Glutamatergic neuron (in vitro differentiated cells): ENCODE measurements at regions not wholly inside any gene's neighbourhood (a gene's known extent, or its start where the extent isn't known, plus 50 kb on each side); places are given as distances from the start of the nearest gene placed in this dataset.
"Not testable (repeated sequence)": the region's sequence is repeated elsewhere in the genome, so short reads cannot be mapped to it uniquely, and the experiment has no call there.

Source experiments
- DNase-seq: peaks from one replicate; pipeline ENCODE4 v3.0.0; 2022
- H3K27ac Mint-ChIP-seq: one replicate; pipeline ENCODE4 v1.8.0; 2020; ENCODE audit warnings: mild to moderate bottlenecking, mixed read lengths, inconsistent platforms; ENCODE audit not compliant: unreplicated experiment
- H3K27me3 Mint-ChIP-seq: one replicate; pipeline ENCODE4 v1.8.0; 2020; ENCODE audit warnings: mild to moderate bottlenecking, moderate library complexity, mixed read lengths, inconsistent platforms; ENCODE audit not compliant: unreplicated experiment
- H3K36me3 Mint-ChIP-seq: one replicate; pipeline ENCODE4 v1.8.0; 2020; ENCODE audit warnings: mild to moderate bottlenecking, mixed read lengths, inconsistent platforms; ENCODE audit not compliant: unreplicated experiment
- H3K4me1 Mint-ChIP-seq: one replicate; pipeline ENCODE4 v1.8.0; 2020; ENCODE audit warnings: mild to moderate bottlenecking, low read depth, mixed read lengths, inconsistent platforms; ENCODE audit not compliant: unreplicated experiment
- H3K4me3 Mint-ChIP-seq: one replicate; pipeline ENCODE4 v1.8.0; 2020; ENCODE audit warnings: mild to moderate bottlenecking, mixed read lengths, inconsistent platforms; ENCODE audit not compliant: unreplicated experiment
- H3K9me3 Mint-ChIP-seq: one replicate; pipeline ENCODE4 v1.8.0; 2020; ENCODE audit warnings: mild to moderate bottlenecking, moderate library complexity, mixed read lengths, inconsistent platforms; ENCODE audit not compliant: unreplicated experiment
- TF ChIP-seq, protein P1 (sequence below): fragments of 200-600 bp; sonication (generic); IDR thresholded peaks from one replicate; pipeline ENCODE4 v1.5.0; 2021; ENCODE audit not compliant: partially characterized antibody, unreplicated experiment

DNA sequence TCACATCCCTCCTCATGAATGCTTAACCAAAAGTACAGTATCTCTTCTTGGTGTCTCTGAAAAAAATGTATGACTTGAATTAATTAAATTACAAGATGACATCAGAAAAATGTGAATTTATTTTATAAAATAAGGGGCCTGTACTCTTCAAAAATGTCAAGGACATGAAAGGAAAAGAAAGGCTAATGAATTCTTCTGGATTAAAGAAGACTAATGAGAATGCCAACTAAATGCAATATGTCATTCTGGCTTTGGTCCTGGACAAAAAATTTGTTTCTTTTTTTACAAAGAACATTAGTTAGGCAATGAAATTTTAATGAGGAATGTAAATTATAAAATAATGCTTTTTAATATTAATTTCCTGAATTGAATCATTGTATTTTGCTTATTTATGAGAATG lies 1125.7 kb downstream of the DNAJB9 start:
- no peak overlapping the region for H3K27ac Mint-ChIP-seq
- TF ChIP-seq, protein P1, sequence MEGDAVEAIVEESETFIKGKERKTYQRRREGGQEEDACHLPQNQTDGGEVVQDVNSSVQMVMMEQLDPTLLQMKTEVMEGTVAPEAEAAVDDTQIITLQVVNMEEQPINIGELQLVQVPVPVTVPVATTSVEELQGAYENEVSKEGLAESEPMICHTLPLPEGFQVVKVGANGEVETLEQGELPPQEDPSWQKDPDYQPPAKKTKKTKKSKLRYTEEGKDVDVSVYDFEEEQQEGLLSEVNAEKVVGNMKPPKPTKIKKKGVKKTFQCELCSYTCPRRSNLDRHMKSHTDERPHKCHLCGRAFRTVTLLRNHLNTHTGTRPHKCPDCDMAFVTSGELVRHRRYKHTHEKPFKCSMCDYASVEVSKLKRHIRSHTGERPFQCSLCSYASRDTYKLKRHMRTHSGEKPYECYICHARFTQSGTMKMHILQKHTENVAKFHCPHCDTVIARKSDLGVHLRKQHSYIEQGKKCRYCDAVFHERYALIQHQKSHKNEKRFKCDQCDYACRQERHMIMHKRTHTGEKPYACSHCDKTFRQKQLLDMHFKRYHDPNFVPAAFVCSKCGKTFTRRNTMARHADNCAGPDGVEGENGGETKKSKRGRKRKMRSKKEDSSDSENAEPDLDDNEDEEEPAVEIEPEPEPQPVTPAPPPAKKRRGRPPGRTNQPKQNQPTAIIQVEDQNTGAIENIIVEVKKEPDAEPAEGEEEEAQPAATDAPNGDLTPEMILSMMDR, result no peak
- H3K36me3 Mint-ChIP-seq, result peaks cover 4% of the 10 kb centered on the region
- H3K9me3 Mint-ChIP-seq, result peaks cover 7% of the 10 kb centered on the region
- H3K4me3 Mint-ChIP-seq, result no peak overlapping the region
- no peaks in the 10 kb centered on the region for H3K27me3 Mint-ChIP-seq
- DNase-seq, result no peak
- H3K4me1 Mint-ChIP-seq, result no peaks in the 10 kb centered on the region

- Mint-ChIP-seq H3K9me3 (peaks cover 5% of the 10 kb centered on the region), H3K36me3 (peaks cover 4% of the 10 kb centered on the region), H3K4me3 (no peak overlapping the region), H3K4me1 (no peaks in the 10 kb centered on the region), H3K27me3 (no peaks in the 10 kb centered on the region), H3K27ac (no peak overlapping the region)
- no peak for DNase-seq
- TF ChIP-seq, protein P1, result no peak
These were observed 1127.0 kb downstream of the DNAJB9 start for GRCh38 chr7:109696723-109697122.

DNA sequence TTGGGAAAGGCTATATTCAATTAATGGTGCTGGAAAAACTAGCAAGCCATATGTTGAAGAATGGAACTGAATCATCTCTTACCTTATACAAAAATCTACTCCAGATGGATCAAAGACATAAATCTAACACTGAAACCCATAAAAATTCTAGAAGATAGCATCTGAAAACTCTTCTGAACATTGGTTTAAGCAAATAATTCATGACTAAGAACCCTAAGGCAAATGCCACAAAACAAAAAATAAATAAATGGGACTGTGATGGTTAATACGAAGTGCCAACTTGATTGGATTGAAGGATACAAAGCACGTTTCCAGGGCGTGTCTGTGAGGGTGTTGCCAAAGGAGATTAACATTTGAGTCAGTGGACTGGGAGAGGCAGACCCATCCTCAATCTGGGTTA lies 1130.0 kb downstream of the DNAJB9 start:
- H3K4me1 Mint-ChIP-seq, result peaks cover 2% of the 10 kb centered on the region
- H3K27me3 Mint-ChIP-seq, result no peaks in the 10 kb centered on the region
- no peak for DNase-seq
- no peak overlapping the region for H3K4me3 Mint-ChIP-seq
- H3K9me3 Mint-ChIP-seq, result no peaks in the 10 kb centered on the region
- H3K36me3 Mint-ChIP-seq, result no peaks in the 10 kb centered on the region
- TF ChIP-seq, protein P1, result no peak
- H3K27ac Mint-ChIP-seq, result no peak overlapping the region

DNA sequence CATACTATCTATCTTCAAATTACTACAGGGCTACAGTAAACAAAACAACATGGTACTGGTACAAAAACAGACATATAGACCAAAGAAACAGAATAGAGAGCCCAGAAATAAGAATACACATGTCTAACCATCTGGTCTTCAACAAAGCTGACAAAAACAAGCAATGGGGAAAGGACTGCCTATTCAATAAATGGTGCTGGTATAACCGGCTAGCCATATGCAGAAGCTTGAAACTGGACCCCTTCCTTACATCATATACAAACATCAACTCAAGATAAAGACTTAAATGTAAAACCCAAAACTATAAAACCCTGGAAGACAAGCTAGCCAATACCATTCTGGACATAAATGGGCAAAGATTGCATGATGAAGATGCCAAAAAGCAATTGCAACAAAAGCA lies 1143.7 kb downstream of the DNAJB9 start:
- H3K4me3 Mint-ChIP-seq, result no peak overlapping the region
- TF ChIP-seq, protein P1, result no peak
- peaks cover 8% of the 10 kb centered on the region for H3K4me1 Mint-ChIP-seq
- H3K36me3 Mint-ChIP-seq, result no peaks in the 10 kb centered on the region
- peaks cover 3% of the 10 kb centered on the region for H3K27me3 Mint-ChIP-seq
- peak overlapping the region; percentile 67 for H3K27ac Mint-ChIP-seq
- no peak for DNase-seq
- peaks cover 7% of the 10 kb centered on the region for H3K9me3 Mint-ChIP-seq

DNA sequence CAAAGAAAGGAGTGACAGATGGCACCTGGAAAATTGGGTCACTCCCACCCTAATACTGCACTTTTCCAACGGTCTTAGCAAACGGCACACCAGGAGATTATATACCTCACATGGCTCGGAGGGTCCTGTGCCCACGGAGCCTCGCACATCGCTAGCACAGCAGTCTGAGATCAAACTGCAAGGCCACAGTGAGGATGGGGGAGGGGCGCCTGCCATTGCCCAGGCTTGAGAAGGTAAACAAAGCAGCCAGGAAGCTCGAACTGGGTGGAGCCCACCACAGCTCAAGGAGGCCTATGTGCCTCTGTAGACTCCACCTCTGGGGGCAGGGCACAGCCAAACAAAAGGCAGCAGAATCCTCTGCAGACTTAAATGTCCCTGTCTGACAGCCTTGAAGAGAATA lies 1149.7 kb downstream of the DNAJB9 start:
- not testable (repeated sequence) for DNase-seq, H3K27ac Mint-ChIP-seq, H3K9me3 Mint-ChIP-seq, H3K4me1 Mint-ChIP-seq, H3K27me3 Mint-ChIP-seq, H3K36me3 Mint-ChIP-seq, H3K4me3 Mint-ChIP-seq

DNA sequence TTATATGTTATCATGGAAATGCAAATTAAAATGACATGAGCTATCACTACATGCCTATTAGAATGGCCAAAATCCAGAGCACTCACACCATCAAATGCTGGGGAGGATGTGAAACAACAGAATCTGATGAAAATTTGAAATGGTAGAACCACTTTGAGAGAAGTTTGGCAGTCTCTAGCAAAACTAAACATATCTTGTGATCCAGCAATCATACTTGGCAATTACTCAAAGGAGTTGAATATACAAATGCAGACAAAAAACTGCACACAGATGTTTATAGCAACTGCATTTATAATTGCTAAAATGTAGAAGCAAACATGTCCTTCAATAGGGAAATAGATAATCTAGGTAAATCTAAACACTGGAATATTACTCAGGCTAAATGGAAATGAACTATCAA lies 1164.9 kb downstream of the DNAJB9 start:
- Mint-ChIP-seq H3K4me3 (no peak overlapping the region), H3K4me1 (no peaks in the 10 kb centered on the region), H3K36me3 (peaks cover 8% of the 10 kb centered on the region), H3K27ac (no peak overlapping the region), H3K9me3 (peaks cover 2% of the 10 kb centered on the region), H3K27me3 (no peaks in the 10 kb centered on the region)
- DNase-seq, result no peak
- TF ChIP-seq, protein P1, result no peak
